ENCODE measurements at regions not wholly inside any gene's neighbourhood (a gene's known extent, or its start where the extent isn't known, plus 50 kb on each side); places are given as distances from the start of the nearest gene placed in this dataset.

DNA sequence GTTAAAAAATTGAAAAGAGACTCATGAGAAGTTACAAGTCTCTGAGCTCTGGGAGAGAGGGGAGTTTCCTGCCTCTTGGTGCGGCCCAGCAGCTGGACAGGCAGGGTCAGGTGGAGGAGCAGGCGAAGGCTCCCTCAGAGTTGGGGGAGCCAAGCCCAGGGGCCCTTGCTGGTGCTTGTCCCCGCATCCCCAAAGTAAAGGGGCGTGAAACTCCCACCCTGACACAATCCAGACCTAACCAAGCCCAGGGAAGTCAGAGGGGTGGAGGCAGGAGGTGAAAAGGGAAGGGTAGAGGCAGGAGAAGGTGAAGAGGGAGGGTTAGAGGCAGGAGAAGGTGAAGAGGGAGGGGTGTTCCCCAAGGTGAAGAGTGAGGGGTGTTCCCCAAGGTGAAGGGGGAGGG, 322.8 kb downstream of the GLRX3 start:
- Histone ChIP-seq H3K9ac (ENCODE audit: low read depth, low read length) (no peak overlapping the region), H2BK20ac (ENCODE audit: low read depth, low read length) (no peak overlapping the region), H2AFZ (replicated peaks; ENCODE audit: low read length, poor library complexity) (no peak overlapping the region), H2BK120ac (ENCODE audit: low read depth, low read length) (no peak overlapping the region), H3K23ac (ENCODE audit: low read depth, low read length) (no peak overlapping the region), H4K8ac (ENCODE audit: low read depth in 2 of 2, low read length in 2 of 2) (no peak overlapping the region), H4K20me1 (ENCODE audit: insufficient read depth, low read length) (no peaks in the 10 kb centered on the region), H3K79me1 (ENCODE audit: low read depth in 1 of 2, low read length in 2 of 2) (no peaks in the 10 kb centered on the region), H2AK5ac (ENCODE audit: low read depth, low read length) (no peak overlapping the region), H3K56ac (ENCODE audit: extremely low read depth, insufficient read depth, low read length) (no peak overlapping the region), H3K9me3 (ENCODE audit: control insufficient read depth, insufficient read depth, low read length) (peaks cover 42% of the 10 kb centered on the region), H3K18ac (ENCODE audit: low read depth, low read length) (no peak overlapping the region), H3K4ac (ENCODE audit: low read depth, low read length) (no peak overlapping the region), H3K9me1 (ENCODE audit: insufficient read depth, low read length) (no peaks in the 10 kb centered on the region), H3K4me3 (ENCODE audit: insufficient read depth, low read depth, low read length) (no peak overlapping the region), H3K36me3 (ENCODE audit: control insufficient read depth, insufficient read depth, low read length) (no peaks in the 10 kb centered on the region), H3K4me1 (ENCODE audit: control insufficient read depth, insufficient read depth, low read length) (no peaks in the 10 kb centered on the region), H3K27ac (ENCODE audit: insufficient read depth, low read length) (no peak overlapping the region), H2BK5ac (ENCODE audit: low read depth, low read length, poor library complexity, severe bottlenecking) (no peak overlapping the region), H2AK9ac (replicated peaks; ENCODE audit: low read depth, low read length, poor library complexity) (no peak overlapping the region), H3K4me2 (ENCODE audit: low read depth, low read length) (no peak overlapping the region), H4K5ac (ENCODE audit: low read depth, low read length) (no peak overlapping the region), H3K14ac (replicated peaks; ENCODE audit: low read depth, low read length) (no peak overlapping the region), H2BK15ac (ENCODE audit: low read depth, low read length) (no peak overlapping the region), H4K91ac (ENCODE audit: insufficient read depth, low read depth, low read length) (no peak overlapping the region), H3K27me3 (ENCODE audit: control insufficient read depth, insufficient read depth, low read length) (no peaks in the 10 kb centered on the region)
- ATAC-seq (ENCODE audit: low read depth) (no peak), DNase-seq (no peak)
- WGBS, 2 experiments (ENCODE audit: extremely low coverage in 2 of 2, insufficient read length in 1 of 2) = no CpG with 5 or more reads among the region's 4 CpGs
- dilution Hi-C loops (cut with HindIII; ENCODE audit: low sequenced_read_pairs, unreplicated experiment) (no loop called here), in situ Hi-C loops (cut with MboI; ENCODE audit: low sequenced_read_pairs) (no loop called here), intact Hi-C loops (cut with micrococcal nuclease) (no loop called here)
- BruUV-seq (replicated peaks) = no TSS peak
- ChIA-PET CTCF (no interaction called here), POLR2A (ENCODE audit: unreplicated experiment) (no interaction called here)
- TF ChIP-seq MXI1 (IDR thresholded peaks at IDR 0.05; ENCODE audit: borderline replicate concordance, low read depth, low read length) (no peak), SMC3 (IDR thresholded peaks at IDR 0.05; ENCODE audit: low read depth, low read length) (no peak), RCOR1 (IDR thresholded peaks at IDR 0.05; ENCODE audit: insufficient replicate concordance, low read length) (no peak), BHLHE40 (IDR thresholded peaks at IDR 0.05; ENCODE audit: low read depth, low read length) (no peak), CEBPB (IDR thresholded peaks at IDR 0.05; ENCODE audit: low read depth, low read length) (no peak), MAZ (IDR thresholded peaks at IDR 0.05; ENCODE audit: borderline replicate concordance, low read depth, low read length) (no peak), MAFK (IDR thresholded peaks at IDR 0.05; ENCODE audit: low read depth, low read length) (no peak), FOS (IDR thresholded peaks at IDR 0.05; ENCODE audit: low read depth, low read length) (no peak)
- TF ChIP-seq, protein P1, sequence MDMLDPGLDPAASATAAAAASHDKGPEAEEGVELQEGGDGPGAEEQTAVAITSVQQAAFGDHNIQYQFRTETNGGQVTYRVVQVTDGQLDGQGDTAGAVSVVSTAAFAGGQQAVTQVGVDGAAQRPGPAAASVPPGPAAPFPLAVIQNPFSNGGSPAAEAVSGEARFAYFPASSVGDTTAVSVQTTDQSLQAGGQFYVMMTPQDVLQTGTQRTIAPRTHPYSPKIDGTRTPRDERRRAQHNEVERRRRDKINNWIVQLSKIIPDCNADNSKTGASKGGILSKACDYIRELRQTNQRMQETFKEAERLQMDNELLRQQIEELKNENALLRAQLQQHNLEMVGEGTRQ (IDR thresholded peaks at IDR 0.05; ENCODE audit: low read depth, low read length) = no peak
